GM12878 (cell line): ENCODE measurements at regions not wholly inside any gene's neighbourhood (a gene's known extent, or its start where the extent isn't known, plus 50 kb on each side); places are given as distances from the start of the nearest gene placed in this dataset.

Experiments used
- BHLHE40 ChIP-seq, 2 experiments: fragments of 450-650 bp in 1 of 2; IDR thresholded peaks; 2 replicates each; pipeline ENCODE4 v1.6.1; 2011 to 2017; ENCODE audit warnings: low read depth in 2 of 2, borderline replicate concordance in 1 of 2, improper control_type of control experiment in 1 of 2, low read length in 1 of 2, mild to moderate bottlenecking in 1 of 2
- CBFB ChIP-seq: IDR thresholded peaks from 2 replicates; pipeline ENCODE4 v1.6.1; 2016; ENCODE audit warnings: antibody characterized with exemption, low read depth
- HDAC2 ChIP-seq: fragments of 200-600 bp; sonication (generic); IDR thresholded peaks from 2 replicates; pipeline ENCODE4 v1.6.1; 2017
- POLR2A ChIP-seq: IDR thresholded peaks from 2 replicates; pipeline ENCODE4 v1.6.1; 2011; ENCODE audit warnings: low read depth, mild to moderate bottlenecking, low read length
- POLR2AphosphoS5 ChIP-seq: IDR thresholded peaks from 2 replicates; pipeline ENCODE4 v1.6.1; 2011; ENCODE audit warnings: mild to moderate bottlenecking, low read length, inconsistent platforms
- REST ChIP-seq: IDR thresholded peaks from 2 replicates; pipeline ENCODE4 v1.6.1; 2012; ENCODE audit warnings: mild to moderate bottlenecking, low read depth, low read length
- ZNF592 ChIP-seq: fragments of 450-650 bp; IDR thresholded peaks from 2 replicates; pipeline ENCODE4 v1.6.1; 2017; ENCODE audit warnings: mild to moderate bottlenecking, moderate library complexity
- TF ChIP-seq, protein P1 (sequence below), 3 experiments: IDR thresholded peaks in 2 of 3; conservative IDR thresholded peaks in 1 of 3; 2 replicates each; pipeline ENCODE4 v1.5.1; 2011; ENCODE audit warnings: low read depth in 3 of 3, low read length in 3 of 3, mild to moderate bottlenecking in 3 of 3, control low read depth in 2 of 3, moderate library complexity in 2 of 3, inconsistent platforms in 1 of 3, mixed read lengths in 1 of 3; ENCODE audit not compliant: control insufficient read depth in 2 of 3, insufficient read depth in 1 of 3; ENCODE audit errors: extremely low read depth in 1 of 3

DNA sequence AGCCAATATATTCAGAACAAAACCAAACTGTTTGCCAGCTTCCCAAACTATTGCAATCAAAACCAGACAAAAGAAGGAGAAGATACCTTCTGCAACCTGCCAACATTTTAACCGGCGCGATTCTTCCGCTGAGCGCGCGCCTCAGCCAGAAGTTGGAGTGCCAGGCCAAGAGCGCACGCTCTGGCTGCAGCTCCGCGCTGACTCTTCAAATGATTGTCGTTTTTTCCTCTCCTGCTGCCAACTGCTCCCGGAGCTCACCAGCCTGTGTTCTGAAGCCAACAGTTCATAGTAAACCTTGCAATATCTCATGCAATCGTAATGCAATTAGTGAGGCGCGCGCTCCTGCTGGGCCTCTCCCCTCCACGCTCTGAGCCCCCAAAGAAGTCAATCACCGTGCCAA, 259.7 kb upstream of the MGMT start:
- TF ChIP-seq, protein P1, sequence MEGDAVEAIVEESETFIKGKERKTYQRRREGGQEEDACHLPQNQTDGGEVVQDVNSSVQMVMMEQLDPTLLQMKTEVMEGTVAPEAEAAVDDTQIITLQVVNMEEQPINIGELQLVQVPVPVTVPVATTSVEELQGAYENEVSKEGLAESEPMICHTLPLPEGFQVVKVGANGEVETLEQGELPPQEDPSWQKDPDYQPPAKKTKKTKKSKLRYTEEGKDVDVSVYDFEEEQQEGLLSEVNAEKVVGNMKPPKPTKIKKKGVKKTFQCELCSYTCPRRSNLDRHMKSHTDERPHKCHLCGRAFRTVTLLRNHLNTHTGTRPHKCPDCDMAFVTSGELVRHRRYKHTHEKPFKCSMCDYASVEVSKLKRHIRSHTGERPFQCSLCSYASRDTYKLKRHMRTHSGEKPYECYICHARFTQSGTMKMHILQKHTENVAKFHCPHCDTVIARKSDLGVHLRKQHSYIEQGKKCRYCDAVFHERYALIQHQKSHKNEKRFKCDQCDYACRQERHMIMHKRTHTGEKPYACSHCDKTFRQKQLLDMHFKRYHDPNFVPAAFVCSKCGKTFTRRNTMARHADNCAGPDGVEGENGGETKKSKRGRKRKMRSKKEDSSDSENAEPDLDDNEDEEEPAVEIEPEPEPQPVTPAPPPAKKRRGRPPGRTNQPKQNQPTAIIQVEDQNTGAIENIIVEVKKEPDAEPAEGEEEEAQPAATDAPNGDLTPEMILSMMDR (IDR thresholded peaks at IDR 0.05 in 2 of 3, conservative IDR thresholded peaks at IDR 0.05 in 1 of 3; ENCODE audit: control insufficient read depth in 2 of 3, extremely low read depth in 1 of 3, insufficient read depth in 1 of 3, low read depth in 3 of 3, low read length in 3 of 3): no peak
- no peak for TF ChIP-seq BHLHE40 (IDR thresholded peaks at IDR 0.05; ENCODE audit: borderline replicate concordance in 1 of 2, low read depth in 2 of 2, low read length in 1 of 2)
- TF ChIP-seq HDAC2: no peak
- TF ChIP-seq POLR2AphosphoS5: no peak
- TF ChIP-seq CBFB: no peak
- no peak for TF ChIP-seq REST
- no peak for TF ChIP-seq POLR2A
- TF ChIP-seq ZNF592: no peak
